ENCODE measurements at regions not wholly inside any gene's neighbourhood (a gene's known extent, or its start where the extent isn't known, plus 50 kb on each side); places are given as distances from the start of the nearest gene placed in this dataset.

GRCh38 chr9:106616026-106616425, 246.9 kb upstream of the ZNF462 start:
- DNase-seq (ENCODE audit: low spot score), result no peak

GRCh38 chr9:106616851-106617345, 246.1 kb upstream of the ZNF462 start:
- DNase-seq (ENCODE audit: low spot score), result no peak

GRCh38 chr9:106619211-106619610, 243.8 kb upstream of the ZNF462 start:
- DNase-seq (ENCODE audit: low spot score), result no peak

- DNase-seq (ENCODE audit: low spot score), result no peak
Measured at GRCh38 chr9:106620081-106620480, 242.9 kb upstream of the ZNF462 start.

- DNase-seq (ENCODE audit: low spot score), result no peak
Measured at GRCh38 chr9:106620866-106621265, 242.1 kb upstream of the ZNF462 start.

GRCh38 chr9:106621313-106622163, 241.4 kb upstream of the ZNF462 start:
- DNase-seq (ENCODE audit: low spot score), result no peak

- DNase-seq (ENCODE audit: low spot score), result no peak
Measured at GRCh38 chr9:106622164-106622487, 240.8 kb upstream of the ZNF462 start.

GRCh38 chr9:106623558-106623957, 239.4 kb upstream of the ZNF462 start:
- no peak for DNase-seq (ENCODE audit: low spot score)

- DNase-seq (ENCODE audit: low spot score), result no peak
Measured at GRCh38 chr9:106625259-106625789, 237.6 kb upstream of the ZNF462 start.

GRCh38 chr9:106626936-106627335, 236.0 kb upstream of the ZNF462 start:
- no peak for DNase-seq (ENCODE audit: low spot score)

GRCh38 chr9:106632621-106633020, 230.3 kb upstream of the ZNF462 start:
- no peak for DNase-seq (ENCODE audit: low spot score)

GRCh38 chr9:106634183-106634582, 228.8 kb upstream of the ZNF462 start:
- DNase-seq (ENCODE audit: low spot score), result no peak

GRCh38 chr9:106634641-106635040, 228.3 kb upstream of the ZNF462 start:
- no peak for DNase-seq (ENCODE audit: low spot score)

- DNase-seq (ENCODE audit: low spot score), result no peak
Measured at GRCh38 chr9:106637486-106637885, 225.5 kb upstream of the ZNF462 start.

GRCh38 chr9:106639873-106640568, 222.9 kb upstream of the ZNF462 start:
- DNase-seq (ENCODE audit: low spot score), result no peak

- no peak for DNase-seq (ENCODE audit: low spot score)
Measured at GRCh38 chr9:106643211-106643930, 219.6 kb upstream of the ZNF462 start.

- no peak for DNase-seq (ENCODE audit: low spot score)
Measured at GRCh38 chr9:106644661-106645060, 218.3 kb upstream of the ZNF462 start.

GRCh38 chr9:106648799-106649198, 214.2 kb upstream of the ZNF462 start:
- DNase-seq (ENCODE audit: low spot score), result peak; percentile 7

GRCh38 chr9:106649664-106650063, 213.3 kb upstream of the ZNF462 start:
- no peak for DNase-seq (ENCODE audit: low spot score)

GRCh38 chr9:106653213-106653612, 209.8 kb upstream of the ZNF462 start:
- no peak for DNase-seq (ENCODE audit: low spot score)

GRCh38 chr9:106655966-106656365, 207.0 kb upstream of the ZNF462 start:
- no peak for DNase-seq (ENCODE audit: low spot score)

GRCh38 chr9:106657926-106658325, 205.0 kb upstream of the ZNF462 start:
- no peak for DNase-seq (ENCODE audit: low spot score)

- no peak for DNase-seq (ENCODE audit: low spot score)
Measured at GRCh38 chr9:106668534-106668933, 194.4 kb upstream of the ZNF462 start.

Measured in GM03348 (cell line).